ENCODE measurements at regions not wholly inside any gene's neighbourhood (a gene's known extent, or its start where the extent isn't known, plus 50 kb on each side); places are given as distances from the start of the nearest gene placed in this dataset.
"Not testable (repeated sequence)": the region's sequence is repeated elsewhere in the genome, so short reads cannot be mapped to it uniquely, and the experiment has no call there.

DNA sequence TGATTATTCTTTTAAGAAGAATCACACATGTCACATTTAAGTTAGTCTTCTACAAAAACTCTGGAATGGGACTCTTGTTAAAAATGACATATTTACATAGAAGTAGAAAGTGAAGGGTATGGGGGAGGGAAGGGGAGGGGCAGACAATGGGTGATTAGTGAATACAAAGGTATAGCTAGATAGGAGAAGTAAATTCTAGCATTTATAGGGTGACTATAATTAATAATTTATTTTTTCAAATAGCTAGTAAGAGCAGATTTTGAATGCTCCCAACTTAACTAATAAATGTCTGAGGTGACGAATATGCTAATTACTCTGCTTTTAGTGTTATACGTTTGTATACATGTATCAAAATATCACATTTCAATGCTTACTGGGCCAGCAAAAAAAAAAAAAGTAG, 59.4 kb downstream of the BLTP3B start:
- Histone ChIP-seq H3K27me3 (ENCODE audit: control insufficient read depth in 5 of 5, insufficient read depth in 4 of 5, low read length in 5 of 5) (no peaks in the 10 kb centered on the region), H3K27ac (ENCODE audit: low read depth, low read length) (no peak overlapping the region), H3K4me1 (ENCODE audit: control insufficient read depth in 5 of 5, insufficient read depth in 5 of 5, low read length in 5 of 5) (no peaks in the 10 kb centered on the region), H3K9me3 (ENCODE audit: control insufficient read depth in 5 of 5, low read length in 5 of 5) (no peaks in the 10 kb centered on the region), H3K36me3 (ENCODE audit: control insufficient read depth in 5 of 5, insufficient read depth in 5 of 5, low read length in 5 of 5) (peaks cover 26 to 39% (median 32%) of the 10 kb centered on the region in 5 donors), H3K4me3 (ENCODE audit: low read depth in 1 of 5, low read length in 5 of 5) (no peak overlapping the region), H3K9ac (ENCODE audit: low read length in 5 of 5) (no peak overlapping the region)

DNA sequence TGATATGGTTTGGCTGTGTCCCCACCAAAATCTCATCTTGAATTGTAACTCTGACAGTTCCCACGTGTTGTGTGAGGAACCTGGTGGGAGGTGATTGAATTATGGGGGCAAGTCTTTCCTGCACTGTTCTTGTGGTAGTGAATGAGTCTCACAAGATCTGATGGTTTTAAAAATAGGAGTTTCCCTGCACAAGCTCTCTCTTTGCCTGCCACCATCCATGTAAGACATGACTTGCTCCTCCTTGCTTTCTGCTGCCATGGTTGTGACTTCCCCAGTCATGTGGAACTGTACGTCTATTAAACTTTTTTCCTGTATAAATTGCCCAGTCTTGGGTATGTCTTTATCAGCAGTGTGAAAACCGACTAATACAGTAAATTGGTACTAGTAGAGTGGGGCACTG, 63.9 kb downstream of the BLTP3B start:
- H3K36me3 ChIP-seq (ENCODE audit: control insufficient read depth in 5 of 5, insufficient read depth in 5 of 5, low read length in 5 of 5) = peaks cover 20 to 35% (median 29%) of the 10 kb centered on the region in 5 donors

DNA sequence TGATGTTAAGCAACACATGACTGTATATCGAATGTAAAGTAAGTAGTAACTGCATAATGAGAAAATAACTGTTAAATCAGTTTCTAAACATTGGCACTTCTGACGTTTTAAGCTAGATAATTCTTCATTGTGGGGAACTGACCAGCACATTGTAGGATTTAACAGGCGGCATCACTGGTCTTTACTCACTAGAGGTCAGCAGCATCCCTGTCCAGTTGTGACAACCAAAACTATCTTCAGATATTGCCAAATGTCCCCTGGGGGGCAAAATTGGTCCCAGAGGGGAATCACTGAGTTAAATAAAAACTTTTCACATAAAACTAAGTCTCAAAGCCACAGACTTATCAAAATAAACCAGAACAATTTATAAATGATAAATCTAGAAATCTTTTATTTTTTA, 65.3 kb downstream of the BLTP3B start:
- no peak overlapping the region for H3K4me3 ChIP-seq (ENCODE audit: low read depth in 1 of 5, low read length in 5 of 5)
- no peaks in the 10 kb centered on the region for H3K27me3 ChIP-seq (ENCODE audit: control insufficient read depth in 5 of 5, insufficient read depth in 4 of 5, low read length in 5 of 5)
- no peaks in the 10 kb centered on the region for H3K4me1 ChIP-seq (ENCODE audit: control insufficient read depth in 5 of 5, insufficient read depth in 5 of 5, low read length in 5 of 5)
- peaks cover 14 to 29% (median 19%) of the 10 kb centered on the region in 5 donors for H3K36me3 ChIP-seq (ENCODE audit: control insufficient read depth in 5 of 5, insufficient read depth in 5 of 5, low read length in 5 of 5)
- no peak overlapping the region for H3K9ac ChIP-seq (ENCODE audit: low read length in 5 of 5)
- no peak overlapping the region for H3K27ac ChIP-seq (ENCODE audit: low read depth, low read length)
- H3K9me3 ChIP-seq (ENCODE audit: control insufficient read depth in 5 of 5, low read length in 5 of 5) = no peaks in the 10 kb centered on the region

More for the DNA sequence above, 63.9 kb downstream of the BLTP3B start:
- H3K27me3 ChIP-seq (ENCODE audit: control insufficient read depth in 5 of 5, insufficient read depth in 4 of 5, low read length in 5 of 5); H3K9me3 ChIP-seq (ENCODE audit: control insufficient read depth in 5 of 5, low read length in 5 of 5); H3K4me3 ChIP-seq (ENCODE audit: low read depth in 1 of 5, low read length in 5 of 5); H3K9ac ChIP-seq (ENCODE audit: low read length in 5 of 5); H3K27ac ChIP-seq (ENCODE audit: low read depth, low read length); H3K4me1 ChIP-seq (ENCODE audit: control insufficient read depth in 5 of 5, insufficient read depth in 5 of 5, low read length in 5 of 5): not testable (repeated sequence)

DNA sequence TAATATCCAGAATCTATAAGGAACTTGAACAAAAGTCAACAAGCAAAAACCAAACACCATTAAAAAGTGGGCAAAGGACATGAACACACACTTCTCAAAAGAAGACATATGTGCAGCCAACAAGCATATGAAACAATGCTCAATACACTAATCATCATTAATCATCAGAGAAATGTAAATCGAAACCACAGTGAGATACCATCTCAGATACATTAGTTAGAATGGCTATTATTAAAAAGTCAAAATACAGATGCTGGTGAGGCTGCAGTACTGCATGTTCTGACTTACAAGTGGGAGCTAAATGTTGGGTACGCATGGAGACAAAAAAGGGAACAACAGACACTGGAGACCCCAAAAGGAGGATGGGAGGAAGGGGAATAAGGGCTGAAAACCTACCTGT, 67.1 kb downstream of the BLTP3B start:
- H3K27me3 ChIP-seq (ENCODE audit: control insufficient read depth in 5 of 5, insufficient read depth in 4 of 5, low read length in 5 of 5) = no peaks in the 10 kb centered on the region
- H3K9me3 ChIP-seq (ENCODE audit: control insufficient read depth in 5 of 5, low read length in 5 of 5) = no peaks in the 10 kb centered on the region
- H3K36me3 ChIP-seq (ENCODE audit: control insufficient read depth in 5 of 5, insufficient read depth in 5 of 5, low read length in 5 of 5) = peaks cover 0 to 18% (median 11%) of the 10 kb centered on the region in 5 donors
- H3K4me1 ChIP-seq (ENCODE audit: control insufficient read depth in 5 of 5, insufficient read depth in 5 of 5, low read length in 5 of 5) = no peaks in the 10 kb centered on the region
- H3K9ac ChIP-seq (ENCODE audit: low read length in 5 of 5) = no peak overlapping the region
- no peak overlapping the region for H3K4me3 ChIP-seq (ENCODE audit: low read depth in 1 of 5, low read length in 5 of 5)
- no peak overlapping the region for H3K27ac ChIP-seq (ENCODE audit: low read depth, low read length)

DNA sequence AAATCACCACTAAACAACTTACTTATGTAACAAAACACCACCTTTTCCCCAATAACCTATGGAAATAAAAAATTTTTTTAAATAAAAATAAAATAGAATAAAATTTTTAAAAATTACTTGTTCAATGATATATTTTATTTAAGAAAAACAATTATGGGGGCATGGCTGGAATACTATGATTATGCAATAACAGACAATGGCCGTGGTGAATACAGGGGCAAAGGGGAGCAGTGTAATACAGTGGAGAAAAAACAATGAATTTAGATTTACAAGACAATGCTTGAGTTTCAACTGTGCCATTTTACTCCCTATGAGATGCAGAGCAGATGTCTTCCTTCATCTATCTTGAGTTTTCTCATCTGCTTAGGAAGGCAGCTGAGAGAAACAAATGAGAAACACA, 72.9 kb downstream of the BLTP3B start:
- Histone ChIP-seq H3K36me3 (ENCODE audit: control insufficient read depth in 5 of 5, insufficient read depth in 5 of 5, low read length in 5 of 5) (peaks cover 0 to 23% (median 17%) of the 10 kb centered on the region in 5 donors), H3K4me1 (ENCODE audit: control insufficient read depth in 5 of 5, insufficient read depth in 5 of 5, low read length in 5 of 5) (no peaks in the 10 kb centered on the region), H3K4me3 (ENCODE audit: low read depth in 1 of 5, low read length in 5 of 5) (no peak overlapping the region), H3K9ac (ENCODE audit: low read length in 5 of 5) (no peak overlapping the region), H3K27ac (ENCODE audit: low read depth, low read length) (no peak overlapping the region), H3K9me3 (ENCODE audit: control insufficient read depth in 5 of 5, low read length in 5 of 5) (peaks cover 0 to 3% (median 0%) of the 10 kb centered on the region in 5 donors), H3K27me3 (ENCODE audit: control insufficient read depth in 5 of 5, insufficient read depth in 4 of 5, low read length in 5 of 5) (no peaks in the 10 kb centered on the region)

DNA sequence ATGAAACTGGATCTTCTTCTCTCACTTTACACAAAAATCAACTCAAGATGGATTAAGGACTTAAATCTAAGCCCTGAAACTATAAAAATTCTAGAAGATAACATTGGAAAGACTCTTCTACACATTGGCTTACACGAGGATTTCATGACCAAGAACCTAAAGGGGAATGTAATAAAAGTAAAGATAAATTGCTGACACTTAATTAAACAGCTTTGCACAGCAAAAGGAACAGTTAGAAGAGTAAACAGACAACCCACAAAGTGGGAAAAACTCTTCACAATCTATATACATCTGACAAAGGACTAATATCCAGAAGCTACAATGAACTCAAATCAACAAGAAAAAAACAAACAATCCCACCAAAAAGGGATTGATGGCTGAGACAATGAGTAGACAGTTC, 74.4 kb downstream of the BLTP3B start:
- H3K36me3 ChIP-seq (ENCODE audit: control insufficient read depth in 5 of 5, insufficient read depth in 5 of 5, low read length in 5 of 5) = peaks cover 0 to 23% (median 20%) of the 10 kb centered on the region in 5 donors
- no peaks in the 10 kb centered on the region for H3K4me1 ChIP-seq (ENCODE audit: control insufficient read depth in 5 of 5, insufficient read depth in 5 of 5, low read length in 5 of 5)
- H3K4me3 ChIP-seq (ENCODE audit: low read depth in 1 of 5, low read length in 5 of 5) = no peak overlapping the region
- no peak overlapping the region for H3K27ac ChIP-seq (ENCODE audit: low read depth, low read length)
- peaks cover 0 to 4% (median 3%) of the 10 kb centered on the region in 5 donors for H3K9me3 ChIP-seq (ENCODE audit: control insufficient read depth in 5 of 5, low read length in 5 of 5)
- H3K9ac ChIP-seq (ENCODE audit: low read length in 5 of 5) = no peak overlapping the region
- no peaks in the 10 kb centered on the region for H3K27me3 ChIP-seq (ENCODE audit: control insufficient read depth in 5 of 5, insufficient read depth in 4 of 5, low read length in 5 of 5)

DNA sequence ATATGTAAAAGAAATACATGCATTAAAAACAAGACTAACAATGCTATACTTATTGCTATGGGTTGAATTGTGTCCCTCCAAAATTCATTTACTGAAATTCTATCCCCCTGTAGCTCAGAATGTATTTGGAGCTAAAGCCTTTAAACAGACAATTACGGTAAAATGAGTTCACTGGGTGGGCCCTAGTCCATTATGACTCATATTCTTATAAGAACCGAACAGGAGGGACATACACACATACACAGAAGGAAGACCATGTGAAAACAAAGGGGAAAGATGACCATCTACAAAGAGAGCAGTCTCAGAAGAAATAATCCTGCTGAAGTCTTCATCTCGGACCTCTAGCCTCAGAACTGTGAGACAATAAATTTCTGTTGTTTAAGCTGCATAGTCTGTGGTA, 77.1 kb upstream of the ANKS1B start:
- peaks cover 20 to 38% (median 32%) of the 10 kb centered on the region in 5 donors for H3K36me3 ChIP-seq (ENCODE audit: control insufficient read depth in 5 of 5, insufficient read depth in 5 of 5, low read length in 5 of 5)
- no peaks in the 10 kb centered on the region for H3K4me1 ChIP-seq (ENCODE audit: control insufficient read depth in 5 of 5, insufficient read depth in 5 of 5, low read length in 5 of 5)
- peaks cover 0 to 4% (median 0%) of the 10 kb centered on the region in 5 donors for H3K9me3 ChIP-seq (ENCODE audit: control insufficient read depth in 5 of 5, low read length in 5 of 5)
- H3K27me3 ChIP-seq (ENCODE audit: control insufficient read depth in 5 of 5, insufficient read depth in 4 of 5, low read length in 5 of 5) = no peaks in the 10 kb centered on the region
- H3K27ac ChIP-seq (ENCODE audit: low read depth, low read length) = no peak overlapping the region
- H3K9ac ChIP-seq (ENCODE audit: low read length in 5 of 5) = no peak overlapping the region
- no peak overlapping the region for H3K4me3 ChIP-seq (ENCODE audit: low read depth in 1 of 5, low read length in 5 of 5)

DNA sequence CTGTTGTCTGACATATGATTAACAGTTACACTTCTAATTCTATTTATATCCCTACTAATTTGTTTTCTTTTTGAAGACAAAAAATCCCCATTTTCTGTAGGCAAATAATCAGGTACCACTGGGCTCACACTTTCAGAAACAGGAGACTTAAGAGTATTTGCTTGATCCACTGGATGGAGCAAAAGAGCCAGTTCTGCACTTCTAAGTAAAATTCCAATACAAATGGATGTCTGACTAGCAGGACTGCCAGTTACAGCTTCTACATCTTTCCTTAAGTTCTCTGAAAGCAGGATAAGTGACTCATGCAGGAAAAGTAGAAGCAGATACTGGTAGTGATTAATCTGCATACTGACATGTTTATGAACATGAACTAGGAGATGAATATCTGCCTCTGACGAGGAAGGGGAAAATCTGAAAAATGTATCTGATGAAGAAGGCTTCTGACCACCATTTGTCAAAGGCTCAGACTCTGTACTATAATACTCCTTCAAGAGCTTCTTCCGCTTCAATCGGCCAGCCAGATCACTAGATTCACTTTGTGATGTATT, 73.8 kb upstream of the ANKS1B start:
- Histone ChIP-seq H3K4me3 (ENCODE audit: low read depth in 1 of 5, low read length in 5 of 5) (no peak overlapping the region), H3K9me3 (ENCODE audit: control insufficient read depth in 5 of 5, low read length in 5 of 5) (no peaks in the 10 kb centered on the region), H3K9ac (ENCODE audit: low read length in 5 of 5) (no peak overlapping the region), H3K36me3 (ENCODE audit: control insufficient read depth in 5 of 5, insufficient read depth in 5 of 5, low read length in 5 of 5) (peaks cover 32 to 55% (median 48%) of the 10 kb centered on the region in 5 donors), H3K27ac (ENCODE audit: low read depth, low read length) (no peak overlapping the region), H3K27me3 (ENCODE audit: control insufficient read depth in 5 of 5, insufficient read depth in 4 of 5, low read length in 5 of 5) (no peaks in the 10 kb centered on the region), H3K4me1 (ENCODE audit: control insufficient read depth in 5 of 5, insufficient read depth in 5 of 5, low read length in 5 of 5) (no peaks in the 10 kb centered on the region)

DNA sequence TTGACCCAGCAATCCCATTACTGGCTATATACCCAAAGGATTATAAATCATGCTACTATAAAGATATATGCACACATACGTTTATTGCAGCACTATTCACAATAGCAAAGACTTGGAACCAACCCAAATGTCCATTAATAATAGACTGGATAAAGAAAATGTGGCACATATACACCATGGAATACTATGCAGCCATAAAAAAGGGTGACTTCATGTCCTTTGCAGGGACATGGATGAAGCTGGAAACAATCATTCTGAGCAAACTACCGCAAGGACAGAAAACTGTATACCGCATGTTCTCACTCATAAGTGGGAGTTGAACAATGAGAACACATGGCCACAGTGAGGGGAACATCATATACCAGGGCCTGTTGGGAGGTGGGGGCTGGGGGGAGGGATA, 61.5 kb upstream of the ANKS1B start:
- H3K27me3 ChIP-seq (ENCODE audit: control insufficient read depth in 5 of 5, insufficient read depth in 4 of 5, low read length in 5 of 5); H3K4me3 ChIP-seq (ENCODE audit: low read depth in 1 of 5, low read length in 5 of 5); H3K9ac ChIP-seq (ENCODE audit: low read length in 5 of 5); H3K4me1 ChIP-seq (ENCODE audit: control insufficient read depth in 5 of 5, insufficient read depth in 5 of 5, low read length in 5 of 5); H3K9me3 ChIP-seq (ENCODE audit: control insufficient read depth in 5 of 5, low read length in 5 of 5); H3K27ac ChIP-seq (ENCODE audit: low read depth, low read length): not testable (repeated sequence)
- peaks cover 15 to 49% (median 38%) of the 10 kb centered on the region in 5 donors for H3K36me3 ChIP-seq (ENCODE audit: control insufficient read depth in 5 of 5, insufficient read depth in 5 of 5, low read length in 5 of 5)

DNA sequence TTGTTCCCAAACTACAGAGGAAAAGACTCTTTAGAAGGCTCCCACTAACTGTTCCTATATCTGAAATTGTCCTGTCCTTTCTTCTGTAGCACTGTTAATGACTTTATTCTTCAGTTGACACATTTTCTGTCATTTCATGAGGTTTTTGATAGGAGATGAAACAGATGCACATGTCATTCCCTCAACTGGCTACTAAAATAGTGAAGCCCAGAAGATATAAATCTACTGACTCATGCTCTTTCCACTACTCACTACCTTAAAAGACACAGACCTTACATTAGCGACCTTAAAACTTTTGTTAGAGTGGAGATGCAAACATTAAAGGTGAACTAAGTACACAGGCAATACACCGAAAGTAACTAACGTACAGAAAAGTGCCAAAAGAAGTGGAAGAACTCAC, 59.5 kb upstream of the ANKS1B start:
- no peaks in the 10 kb centered on the region for H3K27me3 ChIP-seq (ENCODE audit: control insufficient read depth in 5 of 5, insufficient read depth in 4 of 5, low read length in 5 of 5)
- no peaks in the 10 kb centered on the region for H3K4me1 ChIP-seq (ENCODE audit: control insufficient read depth in 5 of 5, insufficient read depth in 5 of 5, low read length in 5 of 5)
- H3K9me3 ChIP-seq (ENCODE audit: control insufficient read depth in 5 of 5, low read length in 5 of 5) = no peaks in the 10 kb centered on the region
- H3K4me3 ChIP-seq (ENCODE audit: low read depth in 1 of 5, low read length in 5 of 5) = no peak overlapping the region
- H3K27ac ChIP-seq (ENCODE audit: low read depth, low read length) = no peak overlapping the region
- peaks cover 10 to 34% (median 28%) of the 10 kb centered on the region in 5 donors for H3K36me3 ChIP-seq (ENCODE audit: control insufficient read depth in 5 of 5, insufficient read depth in 5 of 5, low read length in 5 of 5)
- no peak overlapping the region for H3K9ac ChIP-seq (ENCODE audit: low read length in 5 of 5)

Measured in subcutaneous abdominal adipose tissue (tissue), 5 donors.